Astrocyte of the cerebellum (primary cell): ENCODE measurements at regions not wholly inside any gene's neighbourhood (a gene's known extent, or its start where the extent isn't known, plus 50 kb on each side); places are given as distances from the start of the nearest gene placed in this dataset.

Experiments
- DNase-seq: peaks from one replicate; pipeline ENCODE4 v3.0.0-alpha.2; 2011; ENCODE audit warnings: low read depth
- H3K4me3 ChIP-seq: 2 replicates; pipeline ENCODE4 v1.5.1; 2011; ENCODE audit warnings: mild to moderate bottlenecking, low read depth, low read length, moderate library complexity
- in situ Hi-C: cut with HindIII; loops from 2 replicates; pipeline ENCODE4 v1.10.0; 2017; ENCODE audit warnings: low sequenced_read_pairs
- TF ChIP-seq, protein P1 (sequence below): IDR thresholded peaks from 2 replicates; pipeline ENCODE4 v1.5.1; 2012; ENCODE audit warnings: low read length, low read depth, moderate library complexity, mild to moderate bottlenecking; ENCODE audit errors: missing control alignments

DNA sequence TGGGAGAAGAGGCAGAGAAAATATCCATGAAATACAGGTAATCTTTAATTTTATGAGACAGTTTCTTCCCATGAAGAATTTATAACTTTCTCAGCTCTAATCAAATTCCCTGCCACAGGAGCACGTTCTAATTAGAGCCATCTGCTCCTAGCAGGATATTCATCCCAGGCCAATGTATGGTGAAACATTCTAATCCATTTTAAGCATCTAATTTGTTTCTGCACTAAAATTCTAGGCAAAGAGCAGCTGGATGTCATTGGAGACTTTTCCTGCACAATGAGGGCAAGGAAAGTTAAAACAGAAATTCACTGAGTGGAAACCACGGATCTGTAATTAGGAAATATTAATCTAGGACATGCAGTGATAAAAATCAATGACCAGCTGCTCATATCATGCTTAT, 107.7 kb upstream of the ZFP42 start:
- TF ChIP-seq, protein P1, sequence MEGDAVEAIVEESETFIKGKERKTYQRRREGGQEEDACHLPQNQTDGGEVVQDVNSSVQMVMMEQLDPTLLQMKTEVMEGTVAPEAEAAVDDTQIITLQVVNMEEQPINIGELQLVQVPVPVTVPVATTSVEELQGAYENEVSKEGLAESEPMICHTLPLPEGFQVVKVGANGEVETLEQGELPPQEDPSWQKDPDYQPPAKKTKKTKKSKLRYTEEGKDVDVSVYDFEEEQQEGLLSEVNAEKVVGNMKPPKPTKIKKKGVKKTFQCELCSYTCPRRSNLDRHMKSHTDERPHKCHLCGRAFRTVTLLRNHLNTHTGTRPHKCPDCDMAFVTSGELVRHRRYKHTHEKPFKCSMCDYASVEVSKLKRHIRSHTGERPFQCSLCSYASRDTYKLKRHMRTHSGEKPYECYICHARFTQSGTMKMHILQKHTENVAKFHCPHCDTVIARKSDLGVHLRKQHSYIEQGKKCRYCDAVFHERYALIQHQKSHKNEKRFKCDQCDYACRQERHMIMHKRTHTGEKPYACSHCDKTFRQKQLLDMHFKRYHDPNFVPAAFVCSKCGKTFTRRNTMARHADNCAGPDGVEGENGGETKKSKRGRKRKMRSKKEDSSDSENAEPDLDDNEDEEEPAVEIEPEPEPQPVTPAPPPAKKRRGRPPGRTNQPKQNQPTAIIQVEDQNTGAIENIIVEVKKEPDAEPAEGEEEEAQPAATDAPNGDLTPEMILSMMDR, result no peak
- no peak overlapping the region for H3K4me3 ChIP-seq
- in situ Hi-C loops, result no loop called here
- DNase-seq, result no peak

DNA sequence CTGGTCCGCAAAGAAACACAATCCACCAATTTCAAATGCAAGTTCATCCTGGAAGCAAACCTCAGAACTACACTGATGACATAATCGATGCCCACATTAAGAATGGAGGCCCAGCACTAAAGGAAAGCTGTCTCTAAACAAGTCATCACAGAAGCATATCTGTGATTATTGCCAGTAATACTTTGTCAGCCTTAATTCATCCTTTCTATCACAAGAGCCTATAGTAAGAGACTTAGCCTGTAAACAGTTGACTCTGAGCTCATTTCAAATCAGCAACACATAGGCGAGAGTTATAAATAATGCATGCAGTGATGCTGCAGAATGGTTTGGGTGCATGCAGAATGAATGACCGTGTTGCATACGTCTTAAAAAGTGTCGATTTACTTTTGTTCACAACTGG, 105.9 kb upstream of the ZFP42 start:
- TF ChIP-seq, protein P1, result no peak
- in situ Hi-C loops, result no loop called here
- DNase-seq, result no peak
- no peak overlapping the region for H3K4me3 ChIP-seq

DNA sequence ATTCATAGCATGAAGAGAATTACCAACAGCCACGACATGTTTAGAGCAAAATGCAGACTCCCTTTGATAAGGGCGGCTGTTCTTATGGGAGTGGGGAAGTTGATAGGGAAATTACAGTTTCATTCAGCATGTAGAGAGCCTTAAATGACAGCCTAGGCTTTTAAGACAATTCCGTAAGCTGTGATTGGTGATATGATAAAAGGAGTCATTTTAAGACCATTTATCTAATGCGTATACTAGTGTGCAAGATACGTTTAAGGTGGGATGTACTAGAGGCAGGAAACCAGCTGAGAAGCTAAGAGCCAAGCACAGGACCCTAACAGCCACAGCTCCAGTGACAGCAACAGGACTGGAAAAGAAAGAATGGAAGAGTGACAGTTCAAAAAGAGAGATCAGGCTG, 102.2 kb upstream of the ZFP42 start:
- no peak overlapping the region for H3K4me3 ChIP-seq
- in situ Hi-C loops, result no loop called here
- TF ChIP-seq, protein P1, result no peak
- DNase-seq, result no peak

DNA sequence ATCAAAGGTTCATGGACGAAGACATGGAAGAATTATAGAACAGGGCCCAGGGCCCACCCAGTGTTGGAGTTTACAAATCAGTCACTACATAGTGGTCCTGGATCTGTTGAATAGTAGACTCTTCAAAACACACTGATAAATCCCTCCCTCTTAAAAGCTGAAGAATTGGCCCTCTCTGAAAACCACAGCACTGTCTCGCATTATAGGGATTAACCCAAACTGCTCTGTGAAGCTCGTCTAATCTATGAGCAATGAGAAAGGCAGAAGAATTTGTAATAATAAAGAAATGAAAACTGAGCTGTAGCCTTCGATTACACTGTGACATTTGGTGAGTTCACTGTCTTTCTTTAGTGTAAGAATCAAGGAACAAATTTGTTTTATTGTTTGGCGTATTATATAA, 92.5 kb upstream of the ZFP42 start:
- in situ Hi-C loops, result no loop called here
- no peak for DNase-seq
- TF ChIP-seq, protein P1, result no peak

DNA sequence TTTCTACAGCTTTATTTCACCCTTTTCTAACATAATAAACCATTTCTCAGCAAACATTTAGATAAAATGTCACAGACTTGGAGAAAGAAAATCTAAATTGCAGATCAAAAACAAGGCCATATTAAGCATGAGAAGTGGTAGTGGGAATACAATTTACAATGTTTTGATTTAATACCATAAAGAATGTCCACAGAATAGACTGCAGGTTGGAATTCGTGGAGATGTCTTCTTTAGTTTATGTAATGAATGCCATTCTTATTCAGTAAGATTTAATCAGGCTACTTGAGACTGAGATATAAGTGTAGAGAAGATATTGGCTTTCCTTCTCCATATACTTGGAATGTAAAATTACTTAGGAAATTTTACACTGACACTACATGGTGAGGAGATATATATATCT, 91.9 kb upstream of the ZFP42 start:
- DNase-seq, result no peak
- in situ Hi-C loops, result no loop called here
- H3K4me3 ChIP-seq, result no peak overlapping the region
- TF ChIP-seq, protein P1, result no peak

More for the DNA sequence above, 92.5 kb upstream of the ZFP42 start:
- H3K4me3 ChIP-seq, result no peak overlapping the region

DNA sequence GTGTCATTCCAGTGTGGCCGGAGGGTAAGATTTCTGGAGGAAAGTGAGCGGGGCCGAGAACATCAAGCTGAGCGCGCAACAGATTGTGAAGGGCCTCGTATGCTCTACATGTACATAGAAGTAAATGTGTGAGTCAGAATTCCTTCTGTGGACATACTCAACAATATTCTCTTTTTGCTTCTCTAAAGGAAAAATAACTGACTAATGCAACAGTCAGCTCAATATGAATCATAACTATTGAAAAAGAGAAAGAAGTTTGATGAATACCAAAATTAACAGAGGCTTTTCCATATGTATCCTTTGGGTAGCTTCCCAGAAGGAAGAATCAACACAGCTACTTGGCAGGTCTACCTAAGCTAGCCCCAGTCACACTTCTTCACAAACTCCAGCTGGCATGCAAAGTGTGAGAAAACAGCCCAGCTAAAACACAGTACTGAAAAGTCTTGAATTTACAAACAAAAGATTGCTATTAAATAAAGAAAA, 87.5 kb upstream of the ZFP42 start:
- TF ChIP-seq, protein P1, result no peak
- in situ Hi-C loops, result no loop called here
- DNase-seq, result peak; percentile 82
- H3K4me3 ChIP-seq, result no peak overlapping the region

DNA sequence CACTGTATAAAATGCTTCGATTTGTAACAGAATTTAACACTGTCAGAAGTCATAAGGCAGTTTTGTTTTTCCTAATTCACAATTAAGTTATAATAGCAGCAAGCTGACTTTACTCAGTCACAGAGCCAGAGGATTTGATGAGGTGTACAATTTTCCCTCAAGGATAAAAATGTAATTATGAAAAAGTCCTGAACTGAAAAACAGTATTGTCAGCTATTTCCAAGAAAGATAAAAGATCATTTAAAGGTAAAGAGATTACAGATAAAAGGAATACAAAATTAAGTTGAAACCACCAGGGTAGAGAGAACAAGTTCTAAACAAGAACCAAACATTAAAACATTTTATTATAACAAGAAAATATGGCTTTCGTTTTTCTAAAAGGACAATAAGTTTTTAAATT, 86.8 kb upstream of the ZFP42 start:
- no peak for DNase-seq
- H3K4me3 ChIP-seq, result no peak overlapping the region
- in situ Hi-C loops, result no loop called here
- TF ChIP-seq, protein P1, result no peak
